ENCODE measurements at regions not wholly inside any gene's neighbourhood (a gene's known extent, or its start where the extent isn't known, plus 50 kb on each side); places are given as distances from the start of the nearest gene placed in this dataset.
A peak's percentile ranks its signal among the peaks of the same experiment; 100 is the strongest.

DNA sequence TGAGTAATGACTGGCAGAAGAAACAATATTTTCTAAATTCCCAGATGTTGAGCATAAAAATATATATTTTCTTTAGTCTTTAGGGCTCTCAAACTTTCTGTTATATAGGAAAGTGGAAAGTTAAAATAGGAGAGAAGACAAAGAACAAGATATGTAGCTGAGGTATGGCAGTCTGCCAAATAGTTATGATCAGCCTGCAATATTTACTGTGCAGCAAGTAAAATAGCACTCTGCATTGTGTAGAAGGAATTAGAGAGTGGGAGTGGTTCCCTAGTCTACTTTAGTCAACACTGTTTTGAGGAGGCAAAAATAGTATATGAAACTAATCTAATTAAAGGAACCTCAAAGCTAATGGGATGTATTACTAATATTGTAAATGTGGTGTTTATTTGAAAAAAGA lies 978.1 kb upstream of the ALCAM start:
- TF ChIP-seq, protein P1, sequence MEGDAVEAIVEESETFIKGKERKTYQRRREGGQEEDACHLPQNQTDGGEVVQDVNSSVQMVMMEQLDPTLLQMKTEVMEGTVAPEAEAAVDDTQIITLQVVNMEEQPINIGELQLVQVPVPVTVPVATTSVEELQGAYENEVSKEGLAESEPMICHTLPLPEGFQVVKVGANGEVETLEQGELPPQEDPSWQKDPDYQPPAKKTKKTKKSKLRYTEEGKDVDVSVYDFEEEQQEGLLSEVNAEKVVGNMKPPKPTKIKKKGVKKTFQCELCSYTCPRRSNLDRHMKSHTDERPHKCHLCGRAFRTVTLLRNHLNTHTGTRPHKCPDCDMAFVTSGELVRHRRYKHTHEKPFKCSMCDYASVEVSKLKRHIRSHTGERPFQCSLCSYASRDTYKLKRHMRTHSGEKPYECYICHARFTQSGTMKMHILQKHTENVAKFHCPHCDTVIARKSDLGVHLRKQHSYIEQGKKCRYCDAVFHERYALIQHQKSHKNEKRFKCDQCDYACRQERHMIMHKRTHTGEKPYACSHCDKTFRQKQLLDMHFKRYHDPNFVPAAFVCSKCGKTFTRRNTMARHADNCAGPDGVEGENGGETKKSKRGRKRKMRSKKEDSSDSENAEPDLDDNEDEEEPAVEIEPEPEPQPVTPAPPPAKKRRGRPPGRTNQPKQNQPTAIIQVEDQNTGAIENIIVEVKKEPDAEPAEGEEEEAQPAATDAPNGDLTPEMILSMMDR (IDR thresholded peaks at IDR 0.05; ENCODE audit: insufficient read depth in 1 of 2, low read depth in 1 of 2, low read length in 1 of 2, severe bottlenecking in 1 of 2, unreplicated experiment in 1 of 2) = no peak
- Mint-ChIP-seq H3K9me3 (ENCODE audit: unreplicated experiment) (no peaks in the 10 kb centered on the region), H3K36me3 (ENCODE audit: insufficient read depth, unreplicated experiment) (no peaks in the 10 kb centered on the region), H3K4me1 (ENCODE audit: low read depth, unreplicated experiment) (no peaks in the 10 kb centered on the region), H3K4me3 (ENCODE audit: unreplicated experiment) (no peak overlapping the region), H3K27ac (ENCODE audit: unreplicated experiment) (no peak overlapping the region), H3K27me3 (ENCODE audit: insufficient read depth, unreplicated experiment) (no peaks in the 10 kb centered on the region)
- Histone ChIP-seq H3K36me3 (ENCODE audit: control insufficient read depth, insufficient read depth, low read length) (no peaks in the 10 kb centered on the region), H3K9me3 (no peaks in the 10 kb centered on the region), H3K4me3 (ENCODE audit: low read depth, low read length) (no peak overlapping the region), H3K27me3 (replicated peaks; ENCODE audit: control insufficient read depth, insufficient read depth, low read length) (no peaks in the 10 kb centered on the region), H3K4me1 (no peaks in the 10 kb centered on the region)
- CTCF ChIA-PET = no interaction called here
- intact Hi-C loops (cut with micrococcal nuclease; ENCODE audit: unreplicated experiment) = no loop called here
- BruUV-seq (replicated peaks) = no TSS peak
- no peak for DNase-seq
- POLR2A ChIA-PET = no interaction called here

DNA sequence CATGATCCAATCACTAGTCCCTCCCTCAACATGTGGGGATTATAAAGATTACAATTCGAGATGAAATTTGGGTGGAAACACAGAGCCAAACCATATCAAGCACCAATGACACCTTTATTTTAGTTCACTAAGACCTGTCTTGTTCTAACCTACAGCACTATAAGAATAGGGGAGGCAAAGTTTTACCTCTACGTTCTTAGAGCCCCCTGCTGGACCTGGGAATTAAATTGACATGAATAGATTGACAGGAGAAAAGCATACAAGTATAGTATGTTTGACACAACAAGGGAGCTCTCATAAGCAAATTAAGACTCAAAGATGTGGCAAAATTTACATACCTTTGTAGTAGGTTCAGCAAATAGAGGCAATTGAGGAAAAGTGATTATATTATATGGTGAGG lies 974.4 kb upstream of the ALCAM start:
- no peak overlapping the region for H3K27ac Mint-ChIP-seq (ENCODE audit: unreplicated experiment)
- no peak overlapping the region for H3K4me3 ChIP-seq (ENCODE audit: low read depth, low read length)
- no peaks in the 10 kb centered on the region for H3K9me3 Mint-ChIP-seq (ENCODE audit: unreplicated experiment)
- BruUV-seq (replicated peaks) = no TSS peak
- ChIA-PET CTCF (no interaction called here), POLR2A (no interaction called here)
- H3K4me1 ChIP-seq = no peaks in the 10 kb centered on the region
- no peaks in the 10 kb centered on the region for H3K27me3 ChIP-seq (replicated peaks; ENCODE audit: control insufficient read depth, insufficient read depth, low read length)
- no peaks in the 10 kb centered on the region for H3K36me3 Mint-ChIP-seq (ENCODE audit: insufficient read depth, unreplicated experiment)
- DNase-seq = peak in 1 of 2 experiments; percentile 12
- peaks cover 4% of the 10 kb centered on the region; the same call in 1 of the 2 replicates for H3K9me3 ChIP-seq
- H3K27me3 Mint-ChIP-seq (ENCODE audit: insufficient read depth, unreplicated experiment) = no peaks in the 10 kb centered on the region
- no peak overlapping the region for H3K4me3 Mint-ChIP-seq (ENCODE audit: unreplicated experiment)
- H3K36me3 ChIP-seq (ENCODE audit: control insufficient read depth, insufficient read depth, low read length) = no peaks in the 10 kb centered on the region
- TF ChIP-seq, protein P1 (IDR thresholded peaks at IDR 0.05; ENCODE audit: insufficient read depth in 1 of 2, low read depth in 1 of 2, low read length in 1 of 2, severe bottlenecking in 1 of 2, unreplicated experiment in 1 of 2) = no peak
- intact Hi-C loops (cut with micrococcal nuclease; ENCODE audit: unreplicated experiment) = loop anchor here (2.0 kb wide), 1 partner anchor 598 kb away; no protein-coding TSS in a partner anchor
- no peaks in the 10 kb centered on the region for H3K4me1 Mint-ChIP-seq (ENCODE audit: low read depth, unreplicated experiment)

DNA sequence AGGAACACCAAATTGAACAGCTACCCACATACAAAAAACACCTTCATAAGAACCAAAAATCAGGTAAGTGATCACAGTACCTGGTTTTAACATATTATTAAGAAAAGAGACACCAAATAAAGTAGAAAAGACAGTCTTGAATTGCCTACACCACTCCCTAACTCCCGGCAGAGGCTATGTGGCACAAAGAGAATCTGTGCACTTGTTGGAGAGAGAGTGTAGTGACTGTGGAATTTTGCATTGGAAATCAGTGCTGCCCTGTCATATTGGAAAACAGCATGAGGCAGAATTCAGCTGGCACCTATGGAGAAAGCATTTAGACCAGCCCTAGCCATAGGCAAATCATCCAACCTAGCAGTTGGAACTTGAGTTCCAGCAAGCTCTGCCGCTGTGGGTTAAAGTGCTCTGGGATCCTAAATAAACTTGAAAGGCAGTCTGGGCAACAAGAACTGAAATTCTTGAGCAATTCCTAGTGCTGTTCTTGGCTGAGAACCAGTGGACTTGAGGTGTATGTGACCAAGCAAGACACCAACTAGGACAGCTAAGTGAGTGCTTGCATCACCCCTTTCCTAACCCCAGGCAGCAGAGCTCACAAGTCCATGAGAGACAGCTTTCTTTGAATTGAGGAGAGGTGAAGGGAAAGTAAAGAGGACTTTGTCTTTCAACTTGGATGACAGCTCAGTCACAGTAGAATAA lies 969.6 kb upstream of the ALCAM start:
- ChIA-PET POLR2A (no interaction called here), CTCF (no interaction called here)
- H3K27me3 Mint-ChIP-seq (ENCODE audit: insufficient read depth, unreplicated experiment) = no peaks in the 10 kb centered on the region
- H3K36me3 Mint-ChIP-seq (ENCODE audit: insufficient read depth, unreplicated experiment) = no peaks in the 10 kb centered on the region
- H3K36me3 ChIP-seq (ENCODE audit: control insufficient read depth, insufficient read depth, low read length) = no peaks in the 10 kb centered on the region
- intact Hi-C loops (cut with micrococcal nuclease; ENCODE audit: unreplicated experiment) = no loop called here
- no peak overlapping the region for H3K4me3 Mint-ChIP-seq (ENCODE audit: unreplicated experiment)
- H3K4me1 ChIP-seq = no peaks in the 10 kb centered on the region
- no peak overlapping the region for H3K4me3 ChIP-seq (ENCODE audit: low read depth, low read length)
- TF ChIP-seq, protein P1 (IDR thresholded peaks at IDR 0.05; ENCODE audit: insufficient read depth in 1 of 2, low read depth in 1 of 2, low read length in 1 of 2, severe bottlenecking in 1 of 2, unreplicated experiment in 1 of 2) = no peak
- no peaks in the 10 kb centered on the region for H3K4me1 Mint-ChIP-seq (ENCODE audit: low read depth, unreplicated experiment)
- DNase-seq = no peak
- H3K27me3 ChIP-seq (replicated peaks; ENCODE audit: control insufficient read depth, insufficient read depth, low read length) = no peaks in the 10 kb centered on the region
- H3K9me3 ChIP-seq = peaks cover 4% of the 10 kb centered on the region; the same call in 1 of the 2 replicates
- no peaks in the 10 kb centered on the region for H3K9me3 Mint-ChIP-seq (ENCODE audit: unreplicated experiment)
- H3K27ac Mint-ChIP-seq (ENCODE audit: unreplicated experiment) = no peak overlapping the region
- no TSS peak for BruUV-seq (replicated peaks)

All from Caco-2 (cell line).